Breast epithelium (tissue), 4 donors: ENCODE measurements at regions not wholly inside any gene's neighbourhood (a gene's known extent, or its start where the extent isn't known, plus 50 kb on each side); places are given as distances from the start of the nearest gene placed in this dataset.

Experiments used
- DNase-seq, 2 donors: peaks; one replicate each; pipeline ENCODE4 v3.0.0-alpha.2; 2019; ENCODE audit warnings: low spot score in 2 of 2
- H3K27ac ChIP-seq, 2 donors: fragments of 200-600 bp; sonication (generic) in 1 of 2; one replicate each; pipeline ENCODE4 v1.5.1; 2016 to 2019; ENCODE audit warnings: mild to moderate bottlenecking in 1 of 2
- H3K27me3 ChIP-seq, 2 donors: fragments of 200-600 bp; sonication (generic) in 1 of 2; one replicate each; pipeline versions ENCODE4 v1.5.1 to v1.6.0; 2017 to 2019; ENCODE audit warnings: control low read depth in 1 of 2, mild to moderate bottlenecking in 1 of 2
- H3K36me3 ChIP-seq: fragments of 200-600 bp; one replicate; pipeline ENCODE4 v1.5.1; 2019
- H3K4me1 ChIP-seq, 2 donors: fragments of 200-600 bp; sonication (generic); one replicate each; pipeline ENCODE4 v1.5.1; 2016 to 2019; ENCODE audit warnings: control low read depth in 1 of 2
- H3K4me3 ChIP-seq, 3 donors: fragments of 200-600 bp; sonication (generic); 1 replicate in 2 of 3; 2 replicates in 1 of 3; pipeline ENCODE4 v1.5.1; 2016 to 2019; ENCODE audit warnings: mild to moderate bottlenecking in 3 of 3, moderate library complexity in 2 of 3
- H3K9me3 ChIP-seq, 2 donors: fragments of 200-600 bp; sonication (generic) in 1 of 2; one replicate each; pipeline ENCODE4 v1.5.1; 2016 to 2019; ENCODE audit warnings: control low read depth in 1 of 2
- CTCF ChIP-seq, 3 donors: fragments of 450-650 bp; IDR thresholded peaks; one replicate each; pipeline ENCODE4 v1.5.1; 2016 to 2017; ENCODE audit warnings: antibody characterized with exemption in 3 of 3, mild to moderate bottlenecking in 3 of 3, moderate library complexity in 3 of 3
- POLR2A ChIP-seq: fragments of 450-650 bp; IDR thresholded peaks from one replicate; pipeline ENCODE4 v1.6.1; 2016; ENCODE audit warnings: antibody characterized with exemption, mild to moderate bottlenecking, moderate library complexity
- POLR2AphosphoS5 ChIP-seq, 3 donors: sonication (generic); formaldehyde crosslinking; IDR thresholded peaks; one replicate each; pipeline ENCODE4 v1.6.1; 2017; ENCODE audit warnings: antibody characterized with exemption in 3 of 3
- intact Hi-C: fragments of 100-400 bp; cut with DNase I; formaldehyde crosslinking; loops from one replicate; pipeline ENCODE4 v1.15.1; 2023; ENCODE audit warnings: low total_unique reads

- no peak for DNase-seq
- intact Hi-C loops: no loop called here
- no peak for TF ChIP-seq CTCF (IDR thresholded peaks at IDR 0.05)
- no peak for TF ChIP-seq POLR2A
- no peak for TF ChIP-seq POLR2AphosphoS5 (IDR thresholded peaks at IDR 0.05)
- H3K9me3 ChIP-seq: no peaks in the 10 kb centered on the region
- peaks cover 3 to 6% of the 10 kb centered on the region in 2 donors for H3K4me1 ChIP-seq
- H3K36me3 ChIP-seq: no peaks in the 10 kb centered on the region
- peaks cover 0 to 6% of the 10 kb centered on the region in 2 donors for H3K27me3 ChIP-seq
- H3K4me3 ChIP-seq: no peak overlapping the region
- H3K27ac ChIP-seq: no peak overlapping the region
Measured at GRCh38 chr6:166860392-166860791, 96.0 kb downstream of the RNASET2 start.

- H3K27me3 ChIP-seq: no peaks in the 10 kb centered on the region
- H3K27ac ChIP-seq: no peak overlapping the region
- TF ChIP-seq POLR2AphosphoS5 (IDR thresholded peaks at IDR 0.05) (no peak), POLR2A (no peak), CTCF (IDR thresholded peaks at IDR 0.05) (no peak)
- H3K36me3 ChIP-seq: no peaks in the 10 kb centered on the region
- no peaks in the 10 kb centered on the region for H3K9me3 ChIP-seq
- DNase-seq: no peak
- H3K4me3 ChIP-seq: no peak overlapping the region
- no peaks in the 10 kb centered on the region for H3K4me1 ChIP-seq
- intact Hi-C loops: no loop called here
Measured at GRCh38 chr6:166855416-166855815, 100.9 kb downstream of the RNASET2 start.

GRCh38 chr6:166853371-166854325, 102.7 kb downstream of the RNASET2 start:
- H3K9me3 ChIP-seq: no peaks in the 10 kb centered on the region
- no peak overlapping the region for H3K27ac ChIP-seq
- H3K4me1 ChIP-seq: no peaks in the 10 kb centered on the region

GRCh38 chr6:166852451-166852975, 103.8 kb downstream of the RNASET2 start:
- no peak for DNase-seq
- no peaks in the 10 kb centered on the region for H3K36me3 ChIP-seq
- no peaks in the 10 kb centered on the region for H3K27me3 ChIP-seq
- no peak overlapping the region for H3K27ac ChIP-seq
- intact Hi-C loops: no loop called here
- H3K9me3 ChIP-seq: no peaks in the 10 kb centered on the region
- no peak overlapping the region for H3K4me3 ChIP-seq
- TF ChIP-seq POLR2A (no peak), CTCF (IDR thresholded peaks at IDR 0.05) (no peak), POLR2AphosphoS5 (IDR thresholded peaks at IDR 0.05) (no peak)
- no peaks in the 10 kb centered on the region for H3K4me1 ChIP-seq

More at GRCh38 chr6:166853371-166854325, 102.7 kb downstream of the RNASET2 start:
- no peak for DNase-seq
- intact Hi-C loops: no loop called here
- H3K4me3 ChIP-seq: no peak overlapping the region
- TF ChIP-seq CTCF (IDR thresholded peaks at IDR 0.05): no peak
- TF ChIP-seq POLR2A: no peak
- no peak for TF ChIP-seq POLR2AphosphoS5 (IDR thresholded peaks at IDR 0.05)
- no peaks in the 10 kb centered on the region for H3K27me3 ChIP-seq
- no peaks in the 10 kb centered on the region for H3K36me3 ChIP-seq

GRCh38 chr6:166851911-166852310, 104.4 kb downstream of the RNASET2 start:
- no peaks in the 10 kb centered on the region for H3K9me3 ChIP-seq
- no peak for DNase-seq
- intact Hi-C loops: no loop called here
- H3K27ac ChIP-seq: no peak overlapping the region
- H3K4me3 ChIP-seq: no peak overlapping the region
- no peaks in the 10 kb centered on the region for H3K4me1 ChIP-seq
- H3K27me3 ChIP-seq: no peaks in the 10 kb centered on the region
- H3K36me3 ChIP-seq: no peaks in the 10 kb centered on the region
- no peak for TF ChIP-seq CTCF (IDR thresholded peaks at IDR 0.05)
- no peak for TF ChIP-seq POLR2AphosphoS5 (IDR thresholded peaks at IDR 0.05)
- TF ChIP-seq POLR2A: no peak
